Endothelial cell (in vitro differentiated cells): ENCODE measurements at regions not wholly inside any gene's neighbourhood (a gene's known extent, or its start where the extent isn't known, plus 50 kb on each side); places are given as distances from the start of the nearest gene placed in this dataset.

ENCODE experiments used
- DNase-seq: peaks from one replicate; pipeline ENCODE4 v3.0.0; 2021; ENCODE audit warnings: low spot score
- H3K27ac Mint-ChIP-seq: one replicate; pipeline ENCODE4 v1.8.0; 2021; ENCODE audit warnings: mixed read lengths, inconsistent platforms; ENCODE audit not compliant: unreplicated experiment
- H3K27me3 Mint-ChIP-seq: one replicate; pipeline ENCODE4 v1.8.0; 2021; ENCODE audit warnings: mild to moderate bottlenecking, moderate library complexity, mixed read lengths, inconsistent platforms; ENCODE audit not compliant: unreplicated experiment
- H3K36me3 Mint-ChIP-seq: one replicate; pipeline ENCODE4 v1.8.0; 2021; ENCODE audit warnings: mild to moderate bottlenecking, low read depth, mixed read lengths, inconsistent platforms; ENCODE audit not compliant: unreplicated experiment
- H3K4me1 Mint-ChIP-seq: one replicate; pipeline ENCODE4 v1.8.0; 2021; ENCODE audit warnings: mild to moderate bottlenecking, mixed read lengths, inconsistent platforms; ENCODE audit not compliant: unreplicated experiment
- H3K4me3 Mint-ChIP-seq: one replicate; pipeline ENCODE4 v1.8.0; 2021; ENCODE audit warnings: mild to moderate bottlenecking, mixed read lengths, inconsistent platforms; ENCODE audit not compliant: unreplicated experiment
- H3K9me3 Mint-ChIP-seq: one replicate; pipeline ENCODE4 v1.8.0; 2021; ENCODE audit warnings: mixed read lengths, inconsistent platforms; ENCODE audit not compliant: unreplicated experiment
- CTCF ChIP-seq: fragments of 200-600 bp; sonication (generic); IDR thresholded peaks from one replicate; pipeline ENCODE4 v1.5.0; 2021; ENCODE audit warnings: antibody characterized with exemption; ENCODE audit not compliant: unreplicated experiment

DNA sequence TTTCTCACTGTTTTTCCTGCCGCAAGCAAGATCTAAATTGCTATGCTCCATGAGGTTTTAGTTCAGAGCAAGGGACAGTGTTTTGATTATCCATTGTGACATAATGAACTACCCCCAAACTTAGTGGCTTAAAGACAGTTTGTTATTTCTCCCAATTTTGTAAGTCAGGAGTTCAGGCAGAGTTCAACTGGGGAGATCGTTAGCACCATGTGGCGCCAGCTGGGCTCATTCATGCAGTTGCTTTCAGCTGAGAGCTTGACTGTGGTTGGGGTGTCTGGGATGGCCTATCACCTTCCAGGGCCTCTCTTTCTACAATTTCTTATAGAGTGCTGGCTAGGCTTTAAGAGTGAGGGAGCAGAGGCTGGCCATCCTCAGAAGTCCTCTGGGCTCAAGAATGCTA, 382.9 kb upstream of the CELF4 start:
- Mint-ChIP-seq H3K4me1 (no peaks in the 10 kb centered on the region), H3K9me3 (no peaks in the 10 kb centered on the region), H3K27me3 (no peaks in the 10 kb centered on the region), H3K36me3 (no peaks in the 10 kb centered on the region), H3K4me3 (no peak overlapping the region), H3K27ac (no peak overlapping the region)
- no peak for DNase-seq
- TF ChIP-seq CTCF: no peak

DNA sequence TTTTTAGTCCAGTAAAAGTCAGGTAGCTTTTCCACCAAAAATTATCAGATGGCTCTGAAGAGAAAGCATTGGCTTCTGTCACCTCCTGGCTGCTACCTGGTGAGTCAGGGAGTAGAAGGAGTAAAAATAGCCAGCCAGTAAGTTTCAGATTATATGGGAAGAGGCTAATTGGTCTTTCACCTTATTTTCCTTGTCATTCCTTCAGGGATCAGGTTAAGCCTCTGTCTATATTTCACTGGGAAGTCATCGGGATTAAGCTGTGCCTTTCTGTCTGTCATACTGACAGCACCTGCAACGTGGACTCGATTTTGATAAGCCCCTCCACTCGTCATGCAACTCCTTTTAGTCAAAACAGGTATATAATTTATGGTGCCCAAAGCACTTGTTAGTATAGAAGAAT, 380.7 kb upstream of the CELF4 start:
- H3K27me3 Mint-ChIP-seq: peaks cover 1% of the 10 kb centered on the region
- no peak for DNase-seq
- H3K9me3 Mint-ChIP-seq: no peaks in the 10 kb centered on the region
- no peaks in the 10 kb centered on the region for H3K4me1 Mint-ChIP-seq
- no peak overlapping the region for H3K27ac Mint-ChIP-seq
- no peaks in the 10 kb centered on the region for H3K36me3 Mint-ChIP-seq
- H3K4me3 Mint-ChIP-seq: no peak overlapping the region
- no peak for TF ChIP-seq CTCF

- H3K27ac Mint-ChIP-seq: no peak overlapping the region
- no peaks in the 10 kb centered on the region for H3K9me3 Mint-ChIP-seq
- no peaks in the 10 kb centered on the region for H3K36me3 Mint-ChIP-seq
- H3K4me3 Mint-ChIP-seq: no peak overlapping the region
- no peak for TF ChIP-seq CTCF
- H3K4me1 Mint-ChIP-seq: no peaks in the 10 kb centered on the region
- peaks cover 1% of the 10 kb centered on the region for H3K27me3 Mint-ChIP-seq
- DNase-seq: no peak
These were observed 379.2 kb upstream of the CELF4 start for GRCh38 chr18:37944700-37945270.

- H3K27me3 Mint-ChIP-seq: no peaks in the 10 kb centered on the region
- no peak overlapping the region for H3K4me3 Mint-ChIP-seq
- DNase-seq: no peak
- TF ChIP-seq CTCF: no peak
- H3K36me3 Mint-ChIP-seq: no peaks in the 10 kb centered on the region
- no peaks in the 10 kb centered on the region for H3K9me3 Mint-ChIP-seq
- H3K27ac Mint-ChIP-seq: no peak overlapping the region
- no peaks in the 10 kb centered on the region for H3K4me1 Mint-ChIP-seq
These were observed 371.7 kb upstream of the CELF4 start for GRCh38 chr18:37937287-37937686.

- H3K4me1 Mint-ChIP-seq: no peaks in the 10 kb centered on the region
These were observed 369.5 kb upstream of the CELF4 start for GRCh38 chr18:37935086-37935485.

More at GRCh38 chr18:37935086-37935485, 369.5 kb upstream of the CELF4 start:
- Mint-ChIP-seq H3K27me3 (no peaks in the 10 kb centered on the region), H3K27ac (no peak overlapping the region), H3K9me3 (no peaks in the 10 kb centered on the region), H3K36me3 (no peaks in the 10 kb centered on the region), H3K4me3 (no peak overlapping the region)
- DNase-seq: no peak
- TF ChIP-seq CTCF: no peak
